Epithelial cell of esophagus (primary cell): ENCODE measurements at regions not wholly inside any gene's neighbourhood (a gene's known extent, or its start where the extent isn't known, plus 50 kb on each side); places are given as distances from the start of the nearest gene placed in this dataset.
"Not testable (repeated sequence)": the region's sequence is repeated elsewhere in the genome, so short reads cannot be mapped to it uniquely, and the experiment has no call there.

ENCODE experiments used
- DNase-seq: peaks from one replicate; pipeline ENCODE4 v3.0.0; 2010; ENCODE audit warnings: low read depth
- H3K4me3 ChIP-seq: 2 replicates; pipeline ENCODE4 v1.5.1; 2011; ENCODE audit warnings: mild to moderate bottlenecking, low read length, control low read depth
- CTCF ChIP-seq: IDR thresholded peaks from 2 replicates; pipeline ENCODE4 v1.5.1; 2011; ENCODE audit warnings: low read depth, mild to moderate bottlenecking, low read length, control low read depth, inconsistent platforms; ENCODE audit not compliant: insufficient read depth; ENCODE audit errors: missing control alignments

- TF ChIP-seq CTCF, result no peak
- peak; percentile 75 for DNase-seq
- H3K4me3 ChIP-seq, result no peak overlapping the region
Observed at GRCh38 chr14:34081576-34082136, 130.8 kb upstream of the EGLN3 start.

GRCh38 chr14:34081101-34081575 lies 130.3 kb upstream of the EGLN3 start:
- DNase-seq, result peak; percentile 42
- TF ChIP-seq CTCF, result no peak
- no peak overlapping the region for H3K4me3 ChIP-seq

GRCh38 chr14:34079643-34080042 lies 128.8 kb upstream of the EGLN3 start:
- not testable (repeated sequence) for DNase-seq, H3K4me3 ChIP-seq

GRCh38 chr14:34078117-34078743 lies 127.4 kb upstream of the EGLN3 start:
- H3K4me3 ChIP-seq, result no peak overlapping the region
- no peak for TF ChIP-seq CTCF
- DNase-seq, result peak; percentile 42

- no peak for DNase-seq
- TF ChIP-seq CTCF, result no peak
- no peak overlapping the region for H3K4me3 ChIP-seq
Observed at GRCh38 chr14:34075826-34076225, 125.0 kb upstream of the EGLN3 start.

- DNase-seq, result no peak
- TF ChIP-seq CTCF, result no peak
- no peak overlapping the region for H3K4me3 ChIP-seq
Observed at GRCh38 chr14:34075042-34075744, 124.3 kb upstream of the EGLN3 start.

GRCh38 chr14:34072921-34073320 lies 122.0 kb upstream of the EGLN3 start:
- no peak overlapping the region for H3K4me3 ChIP-seq
- no peak for DNase-seq
- no peak for TF ChIP-seq CTCF
